ENCODE measurements at regions not wholly inside any gene's neighbourhood (a gene's known extent, or its start where the extent isn't known, plus 50 kb on each side); places are given as distances from the start of the nearest gene placed in this dataset.

- DNase-seq: no peak
Observed at GRCh38 chr5:173557123-173557903, 59.1 kb downstream of the BOD1 start.

DNA sequence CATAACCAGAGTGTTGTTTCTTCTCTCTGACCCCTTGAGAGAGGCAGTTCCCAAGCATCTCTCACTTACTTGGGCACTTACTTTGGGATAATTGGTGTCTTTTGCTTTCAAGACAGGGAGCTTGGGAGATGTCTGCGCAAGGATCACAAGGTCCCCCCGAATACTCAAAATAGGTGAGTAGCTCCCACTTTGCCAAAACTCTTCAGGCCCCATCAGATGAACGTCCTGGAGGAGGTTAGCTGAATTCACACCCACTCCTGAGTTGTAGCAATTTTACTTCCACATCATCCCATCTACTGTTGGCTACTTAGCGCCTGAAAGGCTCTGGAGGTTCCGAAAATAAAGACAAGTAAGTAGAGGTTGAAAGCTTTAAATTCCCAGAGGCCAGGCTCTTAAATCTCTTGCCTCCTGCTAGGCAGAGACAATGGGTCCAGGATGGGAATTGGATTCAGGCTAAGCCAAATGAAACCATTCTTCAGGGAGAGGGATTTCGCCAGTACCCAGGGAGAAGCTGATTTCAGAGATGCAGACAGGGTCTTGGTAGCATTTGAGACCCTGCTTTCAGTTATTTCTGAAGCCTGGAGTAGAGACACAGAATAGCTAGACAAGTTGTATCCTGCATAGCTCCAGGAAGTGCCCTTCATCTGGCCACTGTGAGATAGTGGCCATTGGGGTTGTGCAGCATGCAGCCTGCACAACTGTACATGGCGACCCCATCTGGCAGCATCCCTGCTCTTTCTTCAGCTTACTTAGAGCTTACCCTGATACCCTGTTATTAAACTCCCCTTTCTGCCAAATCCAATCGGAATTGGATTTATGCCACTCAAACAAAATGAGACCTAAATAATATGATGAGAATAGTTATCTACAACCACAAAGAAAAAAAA lies 60.1 kb downstream of the BOD1 start:
- DNase-seq: no peak

DNA sequence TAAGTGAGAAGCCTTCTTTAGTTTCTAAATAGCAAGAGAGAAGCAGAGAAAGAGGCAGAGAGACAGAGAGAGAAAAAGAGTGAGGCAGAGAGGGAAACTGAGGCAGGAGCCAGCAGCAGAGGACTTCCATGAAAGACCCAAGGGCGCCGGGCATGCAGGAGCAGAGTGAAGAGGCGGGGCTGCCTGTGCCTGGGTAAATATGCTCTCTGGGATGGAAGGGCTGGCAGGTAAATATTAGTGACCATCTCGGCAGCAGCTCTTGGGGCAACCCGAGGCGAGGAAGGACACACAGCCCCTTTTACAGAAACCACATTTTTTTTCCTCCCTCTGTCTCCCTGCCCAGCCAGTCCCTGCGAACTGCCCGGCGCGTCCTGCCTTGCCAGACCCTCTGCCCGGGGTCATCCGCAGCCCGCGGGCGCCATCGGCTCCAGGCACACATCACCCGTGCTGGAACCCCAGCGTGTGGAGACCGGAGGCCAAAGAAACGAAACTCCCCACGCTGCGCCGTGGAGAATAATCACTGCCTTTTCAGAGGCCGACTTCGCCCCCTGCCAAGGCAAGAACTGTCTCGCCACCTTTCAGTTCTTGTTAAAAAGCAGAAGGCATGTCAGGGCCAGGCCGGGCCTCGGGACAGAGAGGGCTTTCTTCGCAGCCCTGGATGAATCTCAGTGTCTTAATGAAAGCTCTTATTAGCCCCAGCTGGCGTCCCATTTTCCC lies 61.3 kb downstream of the BOD1 start:
- DNase-seq: no peak

DNA sequence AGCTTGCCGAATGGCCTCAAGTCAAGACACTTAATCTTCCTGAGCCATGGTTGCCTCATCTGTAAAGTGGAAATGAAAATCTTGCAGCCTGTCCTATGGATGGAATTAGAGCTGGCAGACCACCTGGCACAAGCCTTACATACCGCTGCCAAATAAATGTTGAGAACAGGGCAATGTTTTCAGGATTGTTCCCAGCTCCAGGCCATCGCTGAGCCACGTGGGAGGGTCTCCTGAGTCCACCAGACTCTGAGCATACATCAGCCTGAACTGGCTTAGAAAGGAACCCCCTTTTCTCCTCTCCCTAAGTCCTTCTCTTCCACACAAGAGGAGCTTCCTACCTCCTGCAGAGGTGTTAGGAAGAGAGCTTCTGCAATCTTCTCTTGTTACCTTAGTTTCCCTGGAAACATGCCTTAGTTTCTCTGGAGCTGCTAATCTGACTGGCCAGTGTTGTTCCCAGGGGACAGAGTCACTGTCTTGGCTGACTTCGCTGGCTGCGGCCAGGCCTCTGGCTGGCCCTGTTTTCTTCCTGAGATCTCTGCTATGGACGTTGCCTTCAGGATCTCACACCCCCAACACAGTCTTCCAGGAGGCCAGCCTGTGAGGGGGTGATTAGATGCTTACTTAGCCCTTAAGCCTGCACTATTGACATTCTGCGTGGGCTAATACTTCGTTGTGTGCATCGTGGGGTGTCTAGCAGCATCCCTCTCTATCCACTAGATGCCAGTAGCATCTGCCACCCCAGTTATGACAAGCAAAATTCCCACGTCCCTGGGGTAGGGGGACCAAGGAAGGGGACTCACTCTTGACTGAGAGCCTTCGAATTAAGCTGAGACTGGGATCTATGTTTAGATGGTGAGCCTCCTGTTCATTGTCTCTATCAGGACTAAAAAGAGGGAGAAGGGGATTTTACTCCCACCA lies 62.2 kb downstream of the BOD1 start:
- DNase-seq: no peak

- no peak for DNase-seq
Observed at GRCh38 chr5:173550641-173551040, 65.8 kb downstream of the BOD1 start.

DNA sequence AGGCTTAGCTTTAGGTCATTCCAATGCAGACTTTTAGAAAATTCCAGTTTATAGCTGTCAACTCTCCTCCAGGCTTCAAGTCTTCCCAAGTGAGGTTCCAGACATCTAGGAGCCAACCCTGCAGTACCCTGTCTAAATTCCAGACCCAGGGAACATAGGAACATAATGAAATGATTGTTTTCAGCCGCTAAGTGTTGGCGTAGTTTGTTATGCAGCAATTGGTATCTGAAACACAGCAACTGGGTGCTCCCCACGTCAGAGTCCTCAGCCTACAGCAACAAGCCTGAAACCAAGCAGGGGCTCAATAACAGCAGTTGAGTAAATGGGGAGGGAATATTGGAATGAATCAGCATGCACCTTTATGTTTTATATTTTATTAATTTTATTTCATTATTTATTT lies 66.8 kb downstream of the BOD1 start:
- no peak for DNase-seq

- no peak for DNase-seq
Observed at GRCh38 chr5:173547579-173547978, 68.9 kb downstream of the BOD1 start.

- no peak for DNase-seq
Observed at GRCh38 chr5:173542964-173543363, 73.5 kb downstream of the BOD1 start.

GRCh38 chr5:173542159-173542558 lies 74.3 kb downstream of the BOD1 start:
- no peak for DNase-seq

GRCh38 chr5:173538654-173539053 lies 77.8 kb downstream of the BOD1 start:
- no peak for DNase-seq

DNA sequence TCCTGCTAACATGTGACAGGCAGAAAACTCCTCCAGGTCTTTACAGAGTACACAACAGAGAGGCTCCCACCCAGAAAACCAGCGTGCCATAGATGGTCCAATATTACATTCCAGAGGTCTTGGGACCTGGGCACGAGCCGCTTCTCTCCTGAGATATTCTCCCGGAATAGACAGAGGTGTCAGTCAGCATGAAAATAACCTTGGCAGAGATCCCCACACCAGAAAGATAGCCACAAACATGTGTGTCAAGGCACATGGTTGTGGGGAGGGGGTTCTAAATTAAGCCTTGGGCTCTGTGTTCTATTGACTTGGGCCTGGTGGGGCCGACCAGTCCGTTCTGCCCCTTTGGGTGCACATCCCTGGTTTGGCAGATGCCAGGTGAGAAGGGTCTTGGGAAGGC lies 78.4 kb downstream of the BOD1 start:
- DNase-seq: no peak

DNA sequence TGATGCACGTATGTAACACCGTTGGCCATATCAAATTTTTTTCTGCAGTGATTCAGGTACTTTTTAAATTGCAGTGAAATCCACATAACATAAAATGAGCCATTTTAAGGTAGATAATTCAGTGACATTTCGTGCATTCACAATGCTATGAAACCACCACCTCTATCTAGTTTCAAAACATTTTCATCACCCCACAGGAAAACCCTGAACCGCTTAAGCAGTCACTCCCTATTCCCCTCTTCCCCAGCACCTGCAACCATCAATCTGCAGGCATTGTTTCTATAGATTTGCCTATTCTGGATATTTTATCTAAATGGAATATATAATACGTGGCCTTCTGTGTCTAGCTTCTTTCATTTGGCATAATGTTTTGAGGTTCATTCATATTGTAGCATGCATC lies 79.2 kb downstream of the BOD1 start:
- no peak for DNase-seq

DNA sequence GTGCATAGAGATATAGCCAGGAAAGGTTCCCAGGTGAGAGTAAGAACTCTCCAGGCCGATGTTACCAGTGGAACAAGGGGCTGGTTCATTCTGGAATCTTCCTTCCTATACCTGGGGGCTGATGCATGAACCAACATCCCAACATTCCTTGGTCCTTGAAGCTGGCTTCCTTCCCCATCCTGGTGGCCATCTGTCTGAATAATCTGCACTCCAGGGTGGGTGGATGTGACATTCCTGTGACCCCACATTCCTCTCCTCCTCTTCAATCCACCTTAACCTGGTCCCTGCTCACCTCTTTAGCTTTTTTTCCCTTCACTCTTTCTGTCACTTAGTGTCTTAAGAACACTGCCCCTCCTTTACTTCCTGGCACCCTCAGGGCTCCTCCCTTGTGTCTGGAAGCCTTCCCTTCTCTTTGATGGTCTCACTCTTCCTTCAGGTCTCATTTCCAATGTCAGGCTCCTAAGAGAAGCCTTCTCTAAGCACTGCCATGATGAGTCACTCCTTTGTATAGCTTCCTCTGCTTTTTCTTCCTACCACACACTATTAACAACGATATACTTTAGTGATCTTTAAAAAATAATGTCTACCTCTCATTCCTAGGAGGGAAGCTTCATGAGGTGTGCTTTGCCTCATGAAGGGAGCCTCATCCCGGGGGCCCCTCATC lies 80.3 kb downstream of the BOD1 start:
- DNase-seq: no peak

GRCh38 chr5:173535166-173535975 lies 81.1 kb downstream of the BOD1 start:
- no peak for DNase-seq

GRCh38 chr5:173534664-173535063 lies 81.8 kb downstream of the BOD1 start:
- DNase-seq: no peak

DNA sequence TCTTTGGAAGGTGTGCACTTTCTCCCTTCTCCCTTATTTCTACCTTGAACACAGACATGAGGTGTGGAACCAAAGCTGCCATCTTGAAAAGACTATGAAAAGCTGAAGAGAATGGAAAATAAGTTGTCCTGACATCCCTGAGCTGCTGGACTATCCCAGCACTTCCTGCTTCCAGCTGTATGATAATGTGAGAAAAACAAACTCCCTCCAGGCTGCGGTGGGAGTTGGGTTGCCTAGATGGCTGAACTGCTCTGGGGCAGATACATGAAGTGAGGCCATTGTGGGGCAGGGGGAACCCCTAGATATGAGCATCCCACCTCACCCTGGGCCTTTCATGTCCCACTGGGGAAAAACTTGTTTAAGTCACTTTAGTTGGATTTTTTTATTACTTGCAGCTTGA lies 82.4 kb downstream of the BOD1 start:
- DNase-seq: no peak

- no peak for DNase-seq
Observed at GRCh38 chr5:173532689-173533250, 83.7 kb downstream of the BOD1 start.

- no peak for DNase-seq
Observed at GRCh38 chr5:173531863-173532262, 84.6 kb downstream of the BOD1 start.

DNA sequence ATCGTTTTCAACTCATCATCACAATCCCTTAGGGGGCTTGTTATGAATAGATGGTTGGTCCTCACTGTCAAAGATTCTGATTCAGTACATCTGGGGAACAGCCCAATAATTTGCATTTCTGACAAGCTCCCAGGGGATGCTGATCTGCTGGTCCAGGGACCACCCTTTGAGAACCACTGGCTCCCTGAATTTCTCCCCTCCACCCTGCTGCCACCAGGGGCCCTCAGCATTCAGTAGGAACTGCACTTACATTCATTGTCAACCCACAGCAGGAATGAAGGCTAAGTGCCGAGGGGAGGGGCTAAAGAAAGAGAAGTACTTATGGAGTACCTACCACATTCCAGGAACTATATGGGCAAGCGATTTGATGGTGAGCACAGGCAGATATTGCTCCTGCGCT lies 85.9 kb downstream of the BOD1 start:
- no peak for DNase-seq

- DNase-seq: no peak
Observed at GRCh38 chr5:173529861-173530260, 86.6 kb downstream of the BOD1 start.

DNA sequence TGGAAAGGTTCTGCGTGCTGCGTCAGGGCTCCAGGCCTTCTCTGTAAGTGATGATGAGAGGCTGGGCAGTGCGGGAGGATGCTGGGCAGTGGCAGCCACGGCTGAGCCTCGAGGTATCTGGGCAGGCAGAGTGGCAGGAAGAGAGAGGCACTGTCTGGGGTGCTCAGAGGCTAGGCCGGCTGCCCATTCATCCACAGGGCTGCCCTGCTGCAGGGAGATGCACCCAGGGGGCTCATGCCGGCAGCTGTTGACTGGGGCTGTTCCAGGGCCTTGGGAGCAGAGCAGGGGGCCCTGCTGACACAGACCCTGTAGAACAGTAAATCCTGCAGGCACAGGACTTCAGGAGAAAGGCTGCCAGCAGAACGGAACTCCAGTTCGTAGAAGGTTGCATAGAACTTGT lies 88.8 kb downstream of the BOD1 start:
- no peak for DNase-seq
